WTC11 (cell line): ENCODE measurements at regions not wholly inside any gene's neighbourhood (a gene's known extent, or its start where the extent isn't known, plus 50 kb on each side); places are given as distances from the start of the nearest gene placed in this dataset.

ENCODE experiments used
- ATAC-seq: fragments of 200-7000 bp; cut with Tn5 transposase; 2 replicates; pipeline ENCODE4 v1.10.0; 2021; ENCODE audit warnings: mild to moderate bottlenecking, moderate library complexity
- CTCF ChIA-PET: fragments of 300-600 bp; sonication (Branson Sonifier 250); formaldehyde crosslinking; loops from one replicate; lab custom pipeline; 2021; ENCODE audit warnings: antibody characterized with exemption; lab: Charles Lee
- POLR2A ChIA-PET: fragments of 350-600 bp; sonication (Branson Sonifier 250); formaldehyde crosslinking; loops from one replicate; lab custom pipeline; 2021; ENCODE audit warnings: antibody characterized with exemption; lab: Charles Lee
- DNase-seq: peaks from one replicate; pipeline ENCODE4 v3.0.0; 2021; ENCODE audit warnings: low spot score
- H3K27ac Mint-ChIP-seq: 2 replicates; pipeline ENCODE4 v1.8.0; 2021; ENCODE audit warnings: mixed read lengths
- H3K27me3 Mint-ChIP-seq: 2 replicates; pipeline ENCODE4 v1.8.0; 2021; ENCODE audit warnings: low read depth, mild to moderate bottlenecking, moderate library complexity, mixed read lengths
- H3K36me3 Mint-ChIP-seq: 2 replicates; pipeline ENCODE4 v1.8.0; 2021; ENCODE audit warnings: mixed read lengths
- H3K4me1 Mint-ChIP-seq: 2 replicates; pipeline ENCODE4 v1.8.0; 2022; ENCODE audit warnings: mixed read lengths
- H3K4me3 Mint-ChIP-seq: 2 replicates; pipeline ENCODE4 v1.8.0; 2021; ENCODE audit warnings: mild to moderate bottlenecking, moderate library complexity, mixed read lengths
- H3K9me3 Mint-ChIP-seq: 2 replicates; pipeline ENCODE4 v1.8.0; 2021; ENCODE audit warnings: mixed read lengths
- FOXK1 ChIP-seq: sonication (generic); formaldehyde crosslinking; IDR thresholded peaks from 2 replicates; pipeline ENCODE4 v1.8.0; 2022; ENCODE audit warnings: mild to moderate bottlenecking, moderate library complexity, missing genetic modification reagents
- GABPB1 ChIP-seq: sonication (generic); formaldehyde crosslinking; IDR thresholded peaks from 2 replicates; pipeline ENCODE4 v1.8.1; 2023; ENCODE audit warnings: mild to moderate bottlenecking, missing genetic modification reagents
- GTF2I ChIP-seq: fragments of 250-450 bp; sonication (Bioruptor Pico); conservative IDR thresholded peaks from 2 replicates; pipeline ENCODE4 v1.4.0; 2021; ENCODE audit warnings: mild to moderate bottlenecking
- IRF2 ChIP-seq: sonication (generic); formaldehyde crosslinking; IDR thresholded peaks from 2 replicates; pipeline ENCODE4 v1.8.0; 2022; ENCODE audit warnings: low read depth, missing genetic modification reagents, borderline replicate concordance
- PRRX2 ChIP-seq: fragments of 250-450 bp; sonication (Bioruptor Pico); IDR thresholded peaks from 2 replicates; pipeline ENCODE4 v1.8.0; 2021; ENCODE audit warnings: mild to moderate bottlenecking
- RELA ChIP-seq: sonication (generic); formaldehyde crosslinking; IDR thresholded peaks from 2 replicates; pipeline ENCODE4 v1.8.1; 2022; ENCODE audit warnings: missing genetic modification reagents, mild to moderate bottlenecking, borderline replicate concordance
- ZNF232 ChIP-seq: sonication (generic); formaldehyde crosslinking; IDR thresholded peaks from 2 replicates; pipeline ENCODE4 v1.8.0; 2022; ENCODE audit warnings: mild to moderate bottlenecking, missing genetic modification reagents
- ZNF416 ChIP-seq: fragments of 250-450 bp; sonication (Bioruptor Pico); IDR thresholded peaks from 2 replicates; pipeline ENCODE4 v1.9.0; 2021; ENCODE audit warnings: mild to moderate bottlenecking, inconsistent platforms
- ZNF423 ChIP-seq: fragments of 250-450 bp; sonication (Bioruptor Pico); IDR thresholded peaks from 2 replicates; pipeline ENCODE4 v2.1.2; 2022; ENCODE audit warnings: mild to moderate bottlenecking, moderate library complexity
- TF ChIP-seq, protein P1 (sequence below): sonication (generic); formaldehyde crosslinking; IDR thresholded peaks from 2 replicates; pipeline ENCODE4 v1.8.1; 2023; ENCODE audit warnings: mild to moderate bottlenecking, moderate library complexity, missing genetic modification reagents
- TF ChIP-seq, protein P2 (sequence below): sonication (generic); formaldehyde crosslinking; IDR thresholded peaks from 2 replicates; pipeline ENCODE4 v1.8.0; 2022; ENCODE audit warnings: mild to moderate bottlenecking, missing genetic modification reagents
- TF ChIP-seq, protein P3 (sequence below): sonication (generic); formaldehyde crosslinking; IDR thresholded peaks from 2 replicates; pipeline ENCODE4 v1.8.0; 2022; ENCODE audit warnings: mild to moderate bottlenecking, missing genetic modification reagents
- TF ChIP-seq, protein P4 (sequence below): fragments of 250-450 bp; sonication (Bioruptor Pico); IDR thresholded peaks from 2 replicates; pipeline ENCODE4 v1.9.0; 2021; ENCODE audit warnings: mild to moderate bottlenecking, borderline replicate concordance
- TF ChIP-seq, protein P5 (sequence below): sonication (generic); formaldehyde crosslinking; IDR thresholded peaks from 2 replicates; pipeline ENCODE4 v1.8.1; 2022; ENCODE audit warnings: mild to moderate bottlenecking, missing genetic modification reagents, moderate library complexity, borderline replicate concordance
- TF ChIP-seq, protein P6 (sequence below): sonication (generic); formaldehyde crosslinking; IDR thresholded peaks from 2 replicates; pipeline ENCODE4 v1.8.1; 2022; ENCODE audit warnings: low read depth, missing genetic modification reagents, borderline replicate concordance
- TF ChIP-seq, protein P7 (sequence below): sonication (generic); formaldehyde crosslinking; IDR thresholded peaks from 2 replicates; pipeline ENCODE4 v1.8.0; 2022; ENCODE audit warnings: missing genetic modification reagents

DNA sequence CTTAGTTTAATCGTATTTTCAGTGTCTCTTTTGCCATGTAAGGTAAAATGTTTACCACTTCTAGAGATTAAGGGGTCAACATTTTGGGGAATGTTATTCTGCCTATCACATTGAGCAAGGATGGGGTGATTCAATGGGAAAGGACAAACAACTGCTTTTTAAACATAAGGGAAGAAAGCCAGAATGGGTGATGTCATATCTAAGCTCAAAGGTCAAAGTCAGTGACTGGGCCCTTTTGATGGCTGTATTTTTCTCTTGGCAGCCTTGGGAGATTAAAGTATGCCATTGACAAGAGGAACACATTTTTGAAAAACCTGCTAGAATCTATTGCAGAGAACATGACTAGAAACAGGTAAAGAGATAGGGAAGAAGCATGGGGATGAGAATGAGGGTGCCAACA lies 477.3 kb upstream of the IRAK1BP1 start:
- CTCF ChIA-PET, result no interaction called here
- no peak for DNase-seq
- TF ChIP-seq, protein P1, sequence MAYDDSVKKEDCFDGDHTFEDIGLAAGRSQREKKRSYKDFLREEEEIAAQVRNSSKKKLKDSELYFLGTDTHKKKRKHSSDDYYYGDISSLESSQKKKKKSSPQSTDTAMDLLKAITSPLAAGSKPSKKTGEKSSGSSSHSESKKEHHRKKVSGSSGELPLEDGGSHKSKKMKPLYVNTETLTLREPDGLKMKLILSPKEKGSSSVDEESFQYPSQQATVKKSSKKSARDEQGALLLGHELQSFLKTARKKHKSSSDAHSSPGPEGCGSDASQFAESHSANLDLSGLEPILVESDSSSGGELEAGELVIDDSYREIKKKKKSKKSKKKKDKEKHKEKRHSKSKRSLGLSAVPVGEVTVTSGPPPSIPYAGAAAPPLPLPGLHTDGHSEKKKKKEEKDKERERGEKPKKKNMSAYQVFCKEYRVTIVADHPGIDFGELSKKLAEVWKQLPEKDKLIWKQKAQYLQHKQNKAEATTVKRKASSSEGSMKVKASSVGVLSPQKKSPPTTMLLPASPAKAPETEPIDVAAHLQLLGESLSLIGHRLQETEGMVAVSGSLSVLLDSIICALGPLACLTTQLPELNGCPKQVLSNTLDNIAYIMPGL (CRISPR knock-in tag), result no peak
- TF ChIP-seq PRRX2 (CRISPR knock-in tag), result no peak
- TF ChIP-seq, protein P2, sequence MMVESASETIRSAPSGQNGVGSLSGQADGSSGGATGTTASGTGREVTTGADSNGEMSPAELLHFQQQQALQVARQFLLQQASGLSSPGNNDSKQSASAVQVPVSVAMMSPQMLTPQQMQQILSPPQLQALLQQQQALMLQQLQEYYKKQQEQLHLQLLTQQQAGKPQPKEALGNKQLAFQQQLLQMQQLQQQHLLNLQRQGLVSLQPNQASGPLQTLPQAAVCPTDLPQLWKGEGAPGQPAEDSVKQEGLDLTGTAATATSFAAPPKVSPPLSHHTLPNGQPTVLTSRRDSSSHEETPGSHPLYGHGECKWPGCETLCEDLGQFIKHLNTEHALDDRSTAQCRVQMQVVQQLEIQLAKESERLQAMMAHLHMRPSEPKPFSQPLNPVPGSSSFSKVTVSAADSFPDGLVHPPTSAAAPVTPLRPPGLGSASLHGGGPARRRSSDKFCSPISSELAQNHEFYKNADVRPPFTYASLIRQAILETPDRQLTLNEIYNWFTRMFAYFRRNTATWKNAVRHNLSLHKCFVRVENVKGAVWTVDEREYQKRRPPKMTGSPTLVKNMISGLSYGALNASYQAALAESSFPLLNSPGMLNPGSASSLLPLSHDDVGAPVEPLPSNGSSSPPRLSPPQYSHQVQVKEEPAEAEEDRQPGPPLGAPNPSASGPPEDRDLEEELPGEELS (CRISPR knock-in tag), result no peak
- no peak for TF ChIP-seq FOXK1 (CRISPR knock-in tag)
- TF ChIP-seq, protein P3, sequence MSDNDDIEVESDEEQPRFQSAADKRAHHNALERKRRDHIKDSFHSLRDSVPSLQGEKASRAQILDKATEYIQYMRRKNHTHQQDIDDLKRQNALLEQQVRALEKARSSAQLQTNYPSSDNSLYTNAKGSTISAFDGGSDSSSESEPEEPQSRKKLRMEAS (CRISPR knock-in tag), result no peak
- TF ChIP-seq, protein P4, sequence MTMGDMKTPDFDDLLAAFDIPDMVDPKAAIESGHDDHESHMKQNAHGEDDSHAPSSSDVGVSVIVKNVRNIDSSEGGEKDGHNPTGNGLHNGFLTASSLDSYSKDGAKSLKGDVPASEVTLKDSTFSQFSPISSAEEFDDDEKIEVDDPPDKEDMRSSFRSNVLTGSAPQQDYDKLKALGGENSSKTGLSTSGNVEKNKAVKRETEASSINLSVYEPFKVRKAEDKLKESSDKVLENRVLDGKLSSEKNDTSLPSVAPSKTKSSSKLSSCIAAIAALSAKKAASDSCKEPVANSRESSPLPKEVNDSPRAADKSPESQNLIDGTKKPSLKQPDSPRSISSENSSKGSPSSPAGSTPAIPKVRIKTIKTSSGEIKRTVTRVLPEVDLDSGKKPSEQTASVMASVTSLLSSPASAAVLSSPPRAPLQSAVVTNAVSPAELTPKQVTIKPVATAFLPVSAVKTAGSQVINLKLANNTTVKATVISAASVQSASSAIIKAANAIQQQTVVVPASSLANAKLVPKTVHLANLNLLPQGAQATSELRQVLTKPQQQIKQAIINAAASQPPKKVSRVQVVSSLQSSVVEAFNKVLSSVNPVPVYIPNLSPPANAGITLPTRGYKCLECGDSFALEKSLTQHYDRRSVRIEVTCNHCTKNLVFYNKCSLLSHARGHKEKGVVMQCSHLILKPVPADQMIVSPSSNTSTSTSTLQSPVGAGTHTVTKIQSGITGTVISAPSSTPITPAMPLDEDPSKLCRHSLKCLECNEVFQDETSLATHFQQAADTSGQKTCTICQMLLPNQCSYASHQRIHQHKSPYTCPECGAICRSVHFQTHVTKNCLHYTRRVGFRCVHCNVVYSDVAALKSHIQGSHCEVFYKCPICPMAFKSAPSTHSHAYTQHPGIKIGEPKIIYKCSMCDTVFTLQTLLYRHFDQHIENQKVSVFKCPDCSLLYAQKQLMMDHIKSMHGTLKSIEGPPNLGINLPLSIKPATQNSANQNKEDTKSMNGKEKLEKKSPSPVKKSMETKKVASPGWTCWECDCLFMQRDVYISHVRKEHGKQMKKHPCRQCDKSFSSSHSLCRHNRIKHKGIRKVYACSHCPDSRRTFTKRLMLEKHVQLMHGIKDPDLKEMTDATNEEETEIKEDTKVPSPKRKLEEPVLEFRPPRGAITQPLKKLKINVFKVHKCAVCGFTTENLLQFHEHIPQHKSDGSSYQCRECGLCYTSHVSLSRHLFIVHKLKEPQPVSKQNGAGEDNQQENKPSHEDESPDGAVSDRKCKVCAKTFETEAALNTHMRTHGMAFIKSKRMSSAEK, result no peak
- Mint-ChIP-seq H3K36me3 (peaks cover 40% of the 10 kb centered on the region), H3K27me3 (peaks cover 13% of the 10 kb centered on the region), H3K4me3 (no peak overlapping the region), H3K27ac (no peak overlapping the region), H3K4me1 (no peaks in the 10 kb centered on the region), H3K9me3 (peaks cover 49% of the 10 kb centered on the region)
- no peak for ATAC-seq
- POLR2A ChIA-PET, result no interaction called here

DNA sequence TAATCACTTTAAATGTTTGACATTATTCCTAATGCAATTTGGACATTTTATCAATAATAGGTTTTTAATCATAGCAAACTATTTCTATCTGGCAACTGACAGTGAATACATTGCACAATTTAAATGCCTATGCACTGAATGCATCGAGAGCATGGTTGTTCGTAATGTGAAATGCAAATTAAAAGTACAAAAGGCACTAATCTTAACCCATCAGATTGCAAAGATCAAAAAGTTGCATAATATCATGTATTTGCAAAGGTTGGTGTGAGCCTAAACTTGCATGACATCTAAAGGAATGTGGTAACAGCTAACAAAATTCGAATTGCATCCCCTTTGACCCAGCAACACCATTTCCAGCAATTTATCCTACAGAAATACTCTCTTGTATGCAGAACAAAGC lies 469.9 kb upstream of the IRAK1BP1 start:
- no peak for DNase-seq
- ChIA-PET CTCF (no interaction called here), POLR2A (no interaction called here)
- Mint-ChIP-seq H3K4me3 (no peak overlapping the region), H3K27me3 (peaks cover 72% of the 10 kb centered on the region), H3K4me1 (peaks cover 9% of the 10 kb centered on the region), H3K9me3 (no peaks in the 10 kb centered on the region), H3K27ac (no peak overlapping the region), H3K36me3 (no peaks in the 10 kb centered on the region)
- TF ChIP-seq GTF2I (CRISPR knock-in tag) (no peak), ZNF416 (CRISPR knock-in tag) (no peak), ZNF423 (no peak), GABPB1 (CRISPR knock-in tag) (no peak)
- no peak for ATAC-seq

DNA sequence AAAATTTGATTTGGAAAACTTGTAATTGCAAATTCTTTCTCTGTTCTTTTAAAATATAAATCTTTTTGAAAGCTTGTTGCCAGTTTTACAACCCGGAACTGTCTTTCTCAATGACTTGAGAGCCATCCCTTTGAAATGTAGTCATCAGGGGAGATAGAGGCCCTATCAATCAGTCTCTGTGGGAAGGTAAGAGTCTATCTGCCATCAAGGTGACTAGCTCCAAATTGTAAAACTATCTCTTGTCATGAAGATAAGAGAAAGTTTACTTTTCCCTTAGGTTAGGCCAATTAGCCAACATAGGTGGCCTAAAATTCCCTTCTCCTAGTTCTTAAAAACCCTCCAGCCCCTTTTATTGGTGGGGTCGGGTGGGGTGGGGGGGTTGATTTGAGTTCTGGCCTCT lies 469.1 kb upstream of the IRAK1BP1 start:
- ATAC-seq (no peak), DNase-seq (no peak)
- POLR2A ChIA-PET, result no interaction called here
- Mint-ChIP-seq H3K4me3 (no peak overlapping the region), H3K9me3 (no peaks in the 10 kb centered on the region), H3K27ac (no peak overlapping the region), H3K36me3 (no peaks in the 10 kb centered on the region), H3K27me3 (peaks cover 80% of the 10 kb centered on the region), H3K4me1 (peaks cover 9% of the 10 kb centered on the region)
- CTCF ChIA-PET, result interaction anchor here (0.6 kb wide), 1 partner anchor 116 kb away, joined by 3 read pairs; no protein-coding TSS in a partner anchor
- no peak for TF ChIP-seq ZNF232 (CRISPR knock-in tag)
- TF ChIP-seq, protein P5, sequence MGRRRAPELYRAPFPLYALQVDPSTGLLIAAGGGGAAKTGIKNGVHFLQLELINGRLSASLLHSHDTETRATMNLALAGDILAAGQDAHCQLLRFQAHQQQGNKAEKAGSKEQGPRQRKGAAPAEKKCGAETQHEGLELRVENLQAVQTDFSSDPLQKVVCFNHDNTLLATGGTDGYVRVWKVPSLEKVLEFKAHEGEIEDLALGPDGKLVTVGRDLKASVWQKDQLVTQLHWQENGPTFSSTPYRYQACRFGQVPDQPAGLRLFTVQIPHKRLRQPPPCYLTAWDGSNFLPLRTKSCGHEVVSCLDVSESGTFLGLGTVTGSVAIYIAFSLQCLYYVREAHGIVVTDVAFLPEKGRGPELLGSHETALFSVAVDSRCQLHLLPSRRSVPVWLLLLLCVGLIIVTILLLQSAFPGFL (CRISPR knock-in tag), result no peak
- no peak for TF ChIP-seq IRF2 (CRISPR knock-in tag)
- no peak for TF ChIP-seq RELA (CRISPR knock-in tag)
- TF ChIP-seq, protein P6, sequence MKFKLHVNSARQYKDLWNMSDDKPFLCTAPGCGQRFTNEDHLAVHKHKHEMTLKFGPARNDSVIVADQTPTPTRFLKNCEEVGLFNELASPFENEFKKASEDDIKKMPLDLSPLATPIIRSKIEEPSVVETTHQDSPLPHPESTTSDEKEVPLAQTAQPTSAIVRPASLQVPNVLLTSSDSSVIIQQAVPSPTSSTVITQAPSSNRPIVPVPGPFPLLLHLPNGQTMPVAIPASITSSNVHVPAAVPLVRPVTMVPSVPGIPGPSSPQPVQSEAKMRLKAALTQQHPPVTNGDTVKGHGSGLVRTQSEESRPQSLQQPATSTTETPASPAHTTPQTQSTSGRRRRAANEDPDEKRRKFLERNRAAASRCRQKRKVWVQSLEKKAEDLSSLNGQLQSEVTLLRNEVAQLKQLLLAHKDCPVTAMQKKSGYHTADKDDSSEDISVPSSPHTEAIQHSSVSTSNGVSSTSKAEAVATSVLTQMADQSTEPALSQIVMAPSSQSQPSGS (CRISPR knock-in tag), result no peak
- TF ChIP-seq, protein P7, sequence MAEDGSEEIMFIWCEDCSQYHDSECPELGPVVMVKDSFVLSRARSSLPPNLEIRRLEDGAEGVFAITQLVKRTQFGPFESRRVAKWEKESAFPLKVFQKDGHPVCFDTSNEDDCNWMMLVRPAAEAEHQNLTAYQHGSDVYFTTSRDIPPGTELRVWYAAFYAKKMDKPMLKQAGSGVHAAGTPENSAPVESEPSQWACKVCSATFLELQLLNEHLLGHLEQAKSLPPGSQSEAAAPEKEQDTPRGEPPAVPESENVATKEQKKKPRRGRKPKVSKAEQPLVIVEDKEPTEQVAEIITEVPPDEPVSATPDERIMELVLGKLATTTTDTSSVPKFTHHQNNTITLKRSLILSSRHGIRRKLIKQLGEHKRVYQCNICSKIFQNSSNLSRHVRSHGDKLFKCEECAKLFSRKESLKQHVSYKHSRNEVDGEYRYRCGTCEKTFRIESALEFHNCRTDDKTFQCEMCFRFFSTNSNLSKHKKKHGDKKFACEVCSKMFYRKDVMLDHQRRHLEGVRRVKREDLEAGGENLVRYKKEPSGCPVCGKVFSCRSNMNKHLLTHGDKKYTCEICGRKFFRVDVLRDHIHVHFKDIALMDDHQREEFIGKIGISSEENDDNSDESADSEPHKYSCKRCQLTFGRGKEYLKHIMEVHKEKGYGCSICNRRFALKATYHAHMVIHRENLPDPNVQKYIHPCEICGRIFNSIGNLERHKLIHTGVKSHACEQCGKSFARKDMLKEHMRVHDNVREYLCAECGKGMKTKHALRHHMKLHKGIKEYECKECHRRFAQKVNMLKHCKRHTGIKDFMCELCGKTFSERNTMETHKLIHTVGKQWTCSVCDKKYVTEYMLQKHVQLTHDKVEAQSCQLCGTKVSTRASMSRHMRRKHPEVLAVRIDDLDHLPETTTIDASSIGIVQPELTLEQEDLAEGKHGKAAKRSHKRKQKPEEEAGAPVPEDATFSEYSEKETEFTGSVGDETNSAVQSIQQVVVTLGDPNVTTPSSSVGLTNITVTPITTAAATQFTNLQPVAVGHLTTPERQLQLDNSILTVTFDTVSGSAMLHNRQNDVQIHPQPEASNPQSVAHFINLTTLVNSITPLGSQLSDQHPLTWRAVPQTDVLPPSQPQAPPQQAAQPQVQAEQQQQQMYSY (CRISPR knock-in tag), result no peak
